ENCODE measurements at regions not wholly inside any gene's neighbourhood (a gene's known extent, or its start where the extent isn't known, plus 50 kb on each side); places are given as distances from the start of the nearest gene placed in this dataset.
"Not testable (repeated sequence)": the region's sequence is repeated elsewhere in the genome, so short reads cannot be mapped to it uniquely, and the experiment has no call there.

- DNase-seq (ENCODE audit: low read depth), result no peak
- H3K4me3 ChIP-seq (ENCODE audit: low read depth, low read length), result no peak overlapping the region
- no peak for TF ChIP-seq CTCF (IDR thresholded peaks at IDR 0.05; ENCODE audit: insufficient read depth, low read depth, low read length)
Measured at GRCh38 chr20:8986631-8987030, 82.3 kb upstream of the PLCB4 start.

- no peak for TF ChIP-seq CTCF (IDR thresholded peaks at IDR 0.05; ENCODE audit: insufficient read depth, low read depth, low read length)
- H3K4me3 ChIP-seq (ENCODE audit: low read depth, low read length), result no peak overlapping the region
- DNase-seq (ENCODE audit: low read depth), result no peak
Measured at GRCh38 chr20:8990770-8991169, 78.1 kb upstream of the PLCB4 start.

- DNase-seq (ENCODE audit: low read depth), result no peak
- H3K4me3 ChIP-seq (ENCODE audit: low read depth, low read length), result no peak overlapping the region
- TF ChIP-seq CTCF (IDR thresholded peaks at IDR 0.05; ENCODE audit: insufficient read depth, low read depth, low read length), result no peak
Measured at GRCh38 chr20:8994045-8994444, 74.8 kb upstream of the PLCB4 start.

GRCh38 chr20:8995761-8996160 is 73.1 kb upstream of the PLCB4 start:
- no peak for DNase-seq (ENCODE audit: low read depth)
- no peak for TF ChIP-seq CTCF (IDR thresholded peaks at IDR 0.05; ENCODE audit: insufficient read depth, low read depth, low read length)
- no peak overlapping the region for H3K4me3 ChIP-seq (ENCODE audit: low read depth, low read length)

- TF ChIP-seq CTCF (IDR thresholded peaks at IDR 0.05; ENCODE audit: insufficient read depth, low read depth, low read length), result no peak
- H3K4me3 ChIP-seq (ENCODE audit: low read depth, low read length), result no peak overlapping the region
- DNase-seq (ENCODE audit: low read depth), result no peak
Measured at GRCh38 chr20:8996817-8997512, 71.9 kb upstream of the PLCB4 start.

GRCh38 chr20:8997701-8998117 is 71.2 kb upstream of the PLCB4 start:
- H3K4me3 ChIP-seq (ENCODE audit: low read depth, low read length), result no peak overlapping the region
- TF ChIP-seq CTCF (IDR thresholded peaks at IDR 0.05; ENCODE audit: insufficient read depth, low read depth, low read length), result no peak
- no peak for DNase-seq (ENCODE audit: low read depth)

- DNase-seq (ENCODE audit: low read depth), result no peak
- no peak overlapping the region for H3K4me3 ChIP-seq (ENCODE audit: low read depth, low read length)
- TF ChIP-seq CTCF (IDR thresholded peaks at IDR 0.05; ENCODE audit: insufficient read depth, low read depth, low read length), result no peak
Measured at GRCh38 chr20:9011121-9011520, 57.8 kb upstream of the PLCB4 start.

GRCh38 chr20:9015232-9015983 is 53.5 kb upstream of the PLCB4 start:
- not testable (repeated sequence) for H3K4me3 ChIP-seq (ENCODE audit: low read depth, low read length); DNase-seq (ENCODE audit: low read depth)
